ENCODE measurements at regions not wholly inside any gene's neighbourhood (a gene's known extent, or its start where the extent isn't known, plus 50 kb on each side); places are given as distances from the start of the nearest gene placed in this dataset.

GRCh38 chr4:60794372-60794771 is 405.8 kb upstream of the ADGRL3 start:
- TF ChIP-seq CTCF (IDR thresholded peaks at IDR 0.05), result no peak
- TF ChIP-seq EP300 (IDR thresholded peaks at IDR 0.05), result no peak
- TF ChIP-seq POLR2A (IDR thresholded peaks at IDR 0.05), result no peak

Measured in upper lobe of left lung (tissue), 4 donors.